ENCODE measurements at regions not wholly inside any gene's neighbourhood (a gene's known extent, or its start where the extent isn't known, plus 50 kb on each side); places are given as distances from the start of the nearest gene placed in this dataset.

DNA sequence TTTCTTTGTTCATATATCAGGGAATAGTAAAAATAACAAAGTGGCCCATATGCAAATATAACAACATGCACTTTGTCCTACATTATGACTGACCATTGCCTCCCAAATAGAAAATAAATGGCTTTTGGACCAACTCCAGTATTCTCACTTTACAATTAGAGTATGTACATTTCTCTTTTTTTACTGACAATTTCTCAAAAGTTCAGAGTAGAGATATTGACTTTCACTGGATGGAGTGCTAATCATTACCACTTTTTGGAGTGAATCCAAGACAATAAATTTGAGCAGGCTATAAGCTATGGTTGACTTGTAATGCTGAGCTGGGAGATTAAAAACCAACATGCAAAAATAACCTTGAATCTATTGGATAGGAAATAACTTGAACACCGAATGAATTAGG lies 987.4 kb downstream of the SUCLG1 start:
- TF ChIP-seq BCL11A (tag by site-specific recombination; IDR thresholded peaks at IDR 0.05; ENCODE audit: low read depth) (no peak), ZNF169 (tag by site-specific recombination; IDR thresholded peaks at IDR 0.05) (no peak), ZNF2 (tag by site-specific recombination; IDR thresholded peaks at IDR 0.05) (no peak), ZNF133 (tag by site-specific recombination; IDR thresholded peaks at IDR 0.05) (no peak), FEZF1 (tag by site-specific recombination; IDR thresholded peaks at IDR 0.05) (no peak), ZNF292 (tag by site-specific recombination; IDR thresholded peaks at IDR 0.05; ENCODE audit: borderline replicate concordance, low read depth) (no peak), TCF7L2 (IDR thresholded peaks at IDR 0.05; ENCODE audit: borderline replicate concordance, low read depth, low read length) (no peak), ZFP37 (tag by site-specific recombination; IDR thresholded peaks at IDR 0.05) (no peak), SALL2 (tag by site-specific recombination; IDR thresholded peaks at IDR 0.05; ENCODE audit: borderline replicate concordance) (no peak), ZFP3 (tag by site-specific recombination; IDR thresholded peaks at IDR 0.05; ENCODE audit: low read depth) (no peak)
- TF ChIP-seq, protein P1, sequence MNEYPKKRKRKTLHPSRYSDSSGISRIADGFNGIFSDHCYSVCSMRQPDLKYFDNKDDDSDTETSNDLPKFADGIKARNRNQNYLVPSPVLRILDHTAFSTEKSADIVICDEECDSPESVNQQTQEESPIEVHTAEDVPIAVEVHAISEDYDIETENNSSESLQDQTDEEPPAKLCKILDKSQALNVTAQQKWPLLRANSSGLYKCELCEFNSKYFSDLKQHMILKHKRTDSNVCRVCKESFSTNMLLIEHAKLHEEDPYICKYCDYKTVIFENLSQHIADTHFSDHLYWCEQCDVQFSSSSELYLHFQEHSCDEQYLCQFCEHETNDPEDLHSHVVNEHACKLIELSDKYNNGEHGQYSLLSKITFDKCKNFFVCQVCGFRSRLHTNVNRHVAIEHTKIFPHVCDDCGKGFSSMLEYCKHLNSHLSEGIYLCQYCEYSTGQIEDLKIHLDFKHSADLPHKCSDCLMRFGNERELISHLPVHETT (tag by site-specific recombination; IDR thresholded peaks at IDR 0.05), result no peak
- TF ChIP-seq, protein P2, sequence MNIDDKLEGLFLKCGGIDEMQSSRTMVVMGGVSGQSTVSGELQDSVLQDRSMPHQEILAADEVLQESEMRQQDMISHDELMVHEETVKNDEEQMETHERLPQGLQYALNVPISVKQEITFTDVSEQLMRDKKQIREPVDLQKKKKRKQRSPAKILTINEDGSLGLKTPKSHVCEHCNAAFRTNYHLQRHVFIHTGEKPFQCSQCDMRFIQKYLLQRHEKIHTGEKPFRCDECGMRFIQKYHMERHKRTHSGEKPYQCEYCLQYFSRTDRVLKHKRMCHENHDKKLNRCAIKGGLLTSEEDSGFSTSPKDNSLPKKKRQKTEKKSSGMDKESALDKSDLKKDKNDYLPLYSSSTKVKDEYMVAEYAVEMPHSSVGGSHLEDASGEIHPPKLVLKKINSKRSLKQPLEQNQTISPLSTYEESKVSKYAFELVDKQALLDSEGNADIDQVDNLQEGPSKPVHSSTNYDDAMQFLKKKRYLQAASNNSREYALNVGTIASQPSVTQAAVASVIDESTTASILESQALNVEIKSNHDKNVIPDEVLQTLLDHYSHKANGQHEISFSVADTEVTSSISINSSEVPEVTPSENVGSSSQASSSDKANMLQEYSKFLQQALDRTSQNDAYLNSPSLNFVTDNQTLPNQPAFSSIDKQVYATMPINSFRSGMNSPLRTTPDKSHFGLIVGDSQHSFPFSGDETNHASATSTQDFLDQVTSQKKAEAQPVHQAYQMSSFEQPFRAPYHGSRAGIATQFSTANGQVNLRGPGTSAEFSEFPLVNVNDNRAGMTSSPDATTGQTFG (tag by site-specific recombination; IDR thresholded peaks at IDR 0.05; ENCODE audit: borderline replicate concordance), result no peak
- ChIA-PET POLR2A (no interaction called here), CTCF (no interaction called here)
- Histone ChIP-seq H3K9me3 (ENCODE audit: control insufficient read depth, insufficient read depth, low read depth, low read length) (no peaks in the 10 kb centered on the region), H3K36me3 (ENCODE audit: control insufficient read depth in 2 of 2, insufficient read depth in 1 of 2, low read length in 2 of 2) (no peaks in the 10 kb centered on the region), H3K27ac (ENCODE audit: extremely low read depth, low read depth, low read length) (no peak overlapping the region), H3K4me1 (ENCODE audit: control insufficient read depth, insufficient read depth, low read length) (no peaks in the 10 kb centered on the region), H3K4me3 (ENCODE audit: low read depth, low read length) (no peak overlapping the region)

DNA sequence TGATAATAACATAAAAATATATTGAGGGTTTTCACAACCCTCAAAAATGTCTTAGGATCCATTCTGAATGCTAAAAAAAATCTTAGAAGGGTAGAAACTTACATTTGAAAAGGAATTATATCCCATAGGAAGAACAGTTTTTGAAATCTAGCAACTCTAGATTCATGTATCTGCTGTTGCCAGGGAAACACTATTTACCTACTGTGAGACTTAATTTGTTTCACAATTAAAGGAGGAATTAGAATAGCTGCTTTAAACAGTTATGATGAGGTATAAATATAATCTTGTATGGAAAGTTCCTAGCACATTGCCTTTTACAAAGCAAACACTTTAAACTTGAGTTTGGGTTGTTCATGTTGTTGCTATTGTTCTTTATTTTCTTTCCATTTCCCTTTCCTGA lies 988.2 kb downstream of the SUCLG1 start:
- CTCF ChIA-PET, result no interaction called here
- H3K4me1 ChIP-seq (ENCODE audit: control insufficient read depth, insufficient read depth, low read length), result no peaks in the 10 kb centered on the region
- no peak overlapping the region for H3K4me3 ChIP-seq (ENCODE audit: low read depth, low read length)
- no peak overlapping the region for H3K27ac ChIP-seq (ENCODE audit: extremely low read depth, low read depth, low read length)
- TF ChIP-seq ZFP3 (tag by site-specific recombination; IDR thresholded peaks at IDR 0.05; ENCODE audit: low read depth) (no peak), REPIN1 (tag by site-specific recombination; IDR thresholded peaks at IDR 0.05; ENCODE audit: low read depth) (no peak), ZNF274 (IDR thresholded peaks at IDR 0.05; ENCODE audit: low read length) (no peak), ZNF274 (tag by site-specific recombination; IDR thresholded peaks at IDR 0.05; ENCODE audit: borderline replicate concordance) (no peak)
- TF ChIP-seq, protein P3, sequence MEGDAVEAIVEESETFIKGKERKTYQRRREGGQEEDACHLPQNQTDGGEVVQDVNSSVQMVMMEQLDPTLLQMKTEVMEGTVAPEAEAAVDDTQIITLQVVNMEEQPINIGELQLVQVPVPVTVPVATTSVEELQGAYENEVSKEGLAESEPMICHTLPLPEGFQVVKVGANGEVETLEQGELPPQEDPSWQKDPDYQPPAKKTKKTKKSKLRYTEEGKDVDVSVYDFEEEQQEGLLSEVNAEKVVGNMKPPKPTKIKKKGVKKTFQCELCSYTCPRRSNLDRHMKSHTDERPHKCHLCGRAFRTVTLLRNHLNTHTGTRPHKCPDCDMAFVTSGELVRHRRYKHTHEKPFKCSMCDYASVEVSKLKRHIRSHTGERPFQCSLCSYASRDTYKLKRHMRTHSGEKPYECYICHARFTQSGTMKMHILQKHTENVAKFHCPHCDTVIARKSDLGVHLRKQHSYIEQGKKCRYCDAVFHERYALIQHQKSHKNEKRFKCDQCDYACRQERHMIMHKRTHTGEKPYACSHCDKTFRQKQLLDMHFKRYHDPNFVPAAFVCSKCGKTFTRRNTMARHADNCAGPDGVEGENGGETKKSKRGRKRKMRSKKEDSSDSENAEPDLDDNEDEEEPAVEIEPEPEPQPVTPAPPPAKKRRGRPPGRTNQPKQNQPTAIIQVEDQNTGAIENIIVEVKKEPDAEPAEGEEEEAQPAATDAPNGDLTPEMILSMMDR (tag by site-specific recombination; IDR thresholded peaks at IDR 0.05), result no peak
- no peaks in the 10 kb centered on the region for H3K36me3 ChIP-seq (ENCODE audit: control insufficient read depth in 2 of 2, insufficient read depth in 1 of 2, low read length in 2 of 2)
- POLR2A ChIA-PET, result no interaction called here
- no peaks in the 10 kb centered on the region for H3K9me3 ChIP-seq (ENCODE audit: control insufficient read depth, insufficient read depth, low read depth, low read length)

DNA sequence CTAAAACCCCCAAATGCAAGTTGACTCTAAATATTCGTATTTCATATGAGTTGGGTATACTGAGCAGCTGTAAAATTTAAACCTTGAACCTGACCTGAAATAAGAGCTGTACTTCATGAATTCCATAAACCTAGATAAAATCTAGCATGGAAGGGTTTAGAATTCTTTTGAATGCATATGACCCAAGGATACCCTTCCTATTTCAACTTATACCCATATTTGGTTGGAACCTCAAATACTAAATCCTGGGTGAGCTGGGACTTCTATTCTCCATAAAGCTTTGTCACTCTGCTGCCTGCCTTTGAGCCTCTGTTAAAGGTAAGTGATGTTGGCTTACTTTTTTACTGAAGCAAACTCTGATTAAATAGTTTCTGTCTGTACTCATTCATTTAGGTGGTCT lies 994.6 kb downstream of the SUCLG1 start:
- ChIA-PET CTCF (no interaction called here), POLR2A (no interaction called here)
- Histone ChIP-seq H3K4me3 (ENCODE audit: low read depth, low read length) (no peak overlapping the region), H3K27ac (ENCODE audit: extremely low read depth, low read depth, low read length) (no peak overlapping the region), H3K9me3 (ENCODE audit: control insufficient read depth, insufficient read depth, low read depth, low read length) (no peaks in the 10 kb centered on the region), H3K4me1 (ENCODE audit: control insufficient read depth, insufficient read depth, low read length) (no peaks in the 10 kb centered on the region), H3K36me3 (ENCODE audit: control insufficient read depth in 2 of 2, insufficient read depth in 1 of 2, low read length in 2 of 2) (no peaks in the 10 kb centered on the region)
- no peak for TF ChIP-seq ZNF239 (tag by site-specific recombination; IDR thresholded peaks at IDR 0.05)
- no peak for TF ChIP-seq ZNF169 (tag by site-specific recombination; IDR thresholded peaks at IDR 0.05)
- no peak for TF ChIP-seq ZNF433 (tag by site-specific recombination; IDR thresholded peaks at IDR 0.05; ENCODE audit: low read depth)
- TF ChIP-seq ZNF701 (tag by site-specific recombination; IDR thresholded peaks at IDR 0.05), result no peak
- TF ChIP-seq, protein P4, sequence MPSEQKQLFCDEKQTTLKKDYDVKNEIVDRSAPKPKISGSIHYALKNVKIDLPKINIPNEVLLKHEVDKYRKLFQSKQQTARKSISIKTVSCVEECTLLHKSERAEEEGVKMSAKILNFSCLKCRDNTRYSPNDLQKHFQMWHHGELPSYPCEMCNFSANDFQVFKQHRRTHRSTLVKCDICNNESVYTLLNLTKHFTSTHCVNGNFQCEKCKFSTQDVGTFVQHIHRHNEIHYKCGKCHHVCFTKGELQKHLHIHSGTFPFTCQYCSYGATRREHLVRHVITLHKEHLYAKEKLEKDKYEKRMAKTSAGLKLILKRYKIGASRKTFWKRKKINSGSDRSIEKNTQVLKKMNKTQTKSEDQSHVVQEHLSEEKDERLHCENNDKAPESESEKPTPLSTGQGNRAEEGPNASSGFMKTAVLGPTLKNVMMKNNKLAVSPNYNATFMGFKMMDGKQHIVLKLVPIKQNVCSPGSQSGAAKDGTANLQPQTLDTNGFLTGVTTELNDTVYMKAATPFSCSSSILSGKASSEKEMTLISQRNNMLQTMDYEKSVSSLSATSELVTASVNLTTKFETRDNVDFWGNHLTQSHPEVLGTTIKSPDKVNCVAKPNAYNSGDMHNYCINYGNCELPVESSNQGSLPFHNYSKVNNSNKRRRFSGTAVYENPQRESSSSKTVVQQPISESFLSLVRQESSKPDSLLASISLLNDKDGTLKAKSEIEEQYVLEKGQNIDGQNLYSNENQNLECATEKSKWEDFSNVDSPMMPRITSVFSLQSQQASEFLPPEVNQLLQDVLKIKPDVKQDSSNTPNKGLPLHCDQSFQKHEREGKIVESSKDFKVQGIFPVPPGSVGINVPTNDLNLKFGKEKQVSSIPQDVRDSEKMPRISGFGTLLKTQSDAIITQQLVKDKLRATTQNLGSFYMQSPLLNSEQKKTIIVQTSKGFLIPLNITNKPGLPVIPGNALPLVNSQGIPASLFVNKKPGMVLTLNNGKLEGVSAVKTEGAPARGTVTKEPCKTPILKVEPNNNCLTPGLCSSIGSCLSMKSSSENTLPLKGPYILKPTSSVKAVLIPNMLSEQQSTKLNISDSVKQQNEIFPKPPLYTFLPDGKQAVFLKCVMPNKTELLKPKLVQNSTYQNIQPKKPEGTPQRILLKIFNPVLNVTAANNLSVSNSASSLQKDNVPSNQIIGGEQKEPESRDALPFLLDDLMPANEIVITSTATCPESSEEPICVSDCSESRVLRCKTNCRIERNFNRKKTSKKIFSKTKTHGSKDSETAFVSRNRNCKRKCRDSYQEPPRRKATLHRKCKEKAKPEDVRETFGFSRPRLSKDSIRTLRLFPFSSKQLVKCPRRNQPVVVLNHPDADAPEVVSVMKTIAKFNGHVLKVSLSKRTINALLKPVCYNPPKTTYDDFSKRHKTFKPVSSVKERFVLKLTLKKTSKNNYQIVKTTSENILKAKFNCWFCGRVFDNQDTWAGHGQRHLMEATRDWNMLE (tag by site-specific recombination; conservative IDR thresholded peaks at IDR 0.05; ENCODE audit: low read depth), result no peak

Measured in HEK293 (cell line).